KOPT-K1 (cell line): ENCODE measurements at regions not wholly inside any gene's neighbourhood (a gene's known extent, or its start where the extent isn't known, plus 50 kb on each side); places are given as distances from the start of the nearest gene placed in this dataset.
"Not testable (repeated sequence)": the region's sequence is repeated elsewhere in the genome, so short reads cannot be mapped to it uniquely, and the experiment has no call there.

Experiments
- H3K27ac ChIP-seq: fragments of 200-600 bp; sonication (generic); 2 replicates; pipeline ENCODE4 v1.5.1; 2016; ENCODE audit warnings: antibody characterized with exemption, mild to moderate bottlenecking, low read depth, low read length; ENCODE audit not compliant: poor library complexity, severe bottlenecking
- H3K36me3 ChIP-seq: fragments of 200-600 bp; sonication (generic); 2 replicates; pipeline ENCODE4 v1.5.1; 2017; ENCODE audit warnings: antibody characterized with exemption, mild to moderate bottlenecking, low read length, moderate library complexity; ENCODE audit not compliant: insufficient read depth
- H3K9me3 ChIP-seq: fragments of 200-600 bp; sonication (generic); 2 replicates; pipeline ENCODE4 v1.5.1; 2017; ENCODE audit warnings: antibody characterized with exemption, low read length, mild to moderate bottlenecking; ENCODE audit not compliant: insufficient read depth, poor library complexity, severe bottlenecking

DNA sequence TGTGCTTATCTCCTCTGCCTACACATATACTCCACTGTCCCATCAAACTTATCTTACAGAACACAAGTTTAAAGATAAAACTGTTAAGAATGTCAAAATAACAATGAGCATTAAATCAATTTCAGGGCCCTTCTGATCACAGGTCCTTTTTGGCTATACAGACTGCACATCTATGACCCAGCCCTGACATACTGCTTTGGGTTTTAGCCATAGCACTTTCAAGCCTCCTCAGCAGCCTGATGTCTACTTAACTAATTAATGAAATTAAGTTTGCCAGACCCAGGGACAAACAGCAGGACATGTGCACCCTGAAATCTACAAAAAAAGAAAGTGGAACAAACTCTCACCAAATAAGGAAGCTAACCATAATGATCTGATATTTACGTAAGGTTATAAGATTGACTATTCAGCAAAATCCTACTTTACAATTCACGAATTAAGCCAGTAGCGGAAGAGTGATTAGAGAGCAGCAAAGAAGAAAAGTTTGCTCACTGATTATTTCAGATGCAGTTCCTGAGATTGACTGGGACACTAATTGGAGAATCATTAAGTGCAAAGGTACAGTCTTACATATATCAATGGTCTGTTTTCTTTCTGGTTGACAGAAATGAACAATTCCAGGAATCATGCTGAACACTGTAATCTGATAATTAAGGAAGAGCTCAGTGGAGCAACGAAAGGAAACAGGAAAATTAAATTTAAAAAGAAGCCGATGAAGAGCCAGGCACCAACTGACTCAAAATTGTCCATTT lies 669.3 kb upstream of the LRRN3 start:
- no peaks in the 10 kb centered on the region for H3K9me3 ChIP-seq
- no peaks in the 10 kb centered on the region for H3K36me3 ChIP-seq
- no peak overlapping the region for H3K27ac ChIP-seq

DNA sequence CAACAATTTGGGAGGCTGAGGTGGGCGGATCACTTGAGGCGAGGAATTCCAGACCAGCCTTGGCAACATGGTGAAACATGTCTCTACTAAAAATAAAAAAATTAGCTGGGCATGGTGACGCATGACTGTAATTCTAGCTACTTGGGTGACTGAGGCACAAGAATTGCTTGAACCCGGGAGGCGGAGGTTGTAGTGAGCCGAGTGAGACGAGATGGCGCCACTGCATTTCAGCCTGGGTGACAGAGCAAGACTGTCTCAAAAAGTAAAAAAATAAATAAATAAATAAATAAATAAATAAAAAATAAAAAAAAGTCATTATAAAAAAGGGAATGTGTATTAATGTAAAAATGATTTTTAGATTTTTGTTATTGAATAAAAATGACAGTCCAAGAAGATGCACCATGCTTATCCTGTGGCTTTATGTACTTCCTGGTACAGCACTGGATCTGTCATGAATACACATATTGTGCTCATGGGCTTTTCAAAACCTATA lies 658.8 kb upstream of the LRRN3 start:
- Histone ChIP-seq H3K9me3 (no peaks in the 10 kb centered on the region), H3K27ac (no peak overlapping the region), H3K36me3 (no peaks in the 10 kb centered on the region)

DNA sequence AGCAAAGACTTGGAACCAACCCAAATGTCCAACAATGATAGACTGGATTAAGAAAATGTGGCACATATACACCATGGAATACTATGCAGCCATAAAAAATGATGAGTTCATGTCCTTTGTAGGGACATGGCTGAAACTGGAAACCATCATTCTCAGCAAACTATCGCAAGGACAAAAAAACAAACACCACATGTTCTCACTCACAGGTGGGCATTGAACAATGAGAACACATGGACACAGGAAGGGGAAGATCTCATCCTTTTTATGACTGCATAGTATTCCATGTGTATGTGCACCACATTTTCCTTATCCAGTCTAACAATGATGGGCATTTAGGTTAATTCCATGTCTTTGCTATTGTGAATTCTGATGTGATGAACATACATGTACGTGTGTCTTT lies 652.0 kb upstream of the LRRN3 start:
- not testable (repeated sequence) for H3K9me3 ChIP-seq, H3K27ac ChIP-seq, H3K36me3 ChIP-seq

DNA sequence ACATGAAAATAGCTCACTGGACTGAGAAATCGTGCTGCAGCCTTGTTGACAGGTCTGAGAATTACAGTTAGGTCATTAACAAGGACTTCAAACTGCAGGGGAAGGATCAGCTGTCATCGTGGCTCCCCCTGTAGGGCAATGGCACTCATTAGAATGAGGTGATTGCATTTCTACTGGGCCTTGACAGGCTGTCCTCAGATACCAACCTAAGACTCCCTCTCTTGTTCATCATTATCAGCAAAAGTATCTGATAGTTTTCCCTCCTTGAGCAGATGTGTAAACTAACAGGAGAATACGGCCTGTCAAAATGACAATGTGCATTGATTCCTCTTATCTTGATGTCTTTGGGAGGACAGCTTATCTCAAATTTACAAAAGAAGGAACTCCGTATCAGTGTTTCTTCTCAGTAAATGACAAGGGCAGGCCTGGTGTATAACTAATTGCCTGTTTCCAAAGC lies 648.5 kb upstream of the LRRN3 start:
- Histone ChIP-seq H3K9me3 (no peaks in the 10 kb centered on the region), H3K27ac (no peak overlapping the region), H3K36me3 (no peaks in the 10 kb centered on the region)

- Histone ChIP-seq H3K9me3 (no peaks in the 10 kb centered on the region), H3K27ac (no peak overlapping the region), H3K36me3 (no peaks in the 10 kb centered on the region)
These were observed 644.3 kb upstream of the LRRN3 start for GRCh38 chr7:110446658-110447057.

GRCh38 chr7:110448918-110449317 lies 642.0 kb upstream of the LRRN3 start:
- H3K36me3 ChIP-seq, result no peaks in the 10 kb centered on the region
- no peak overlapping the region for H3K27ac ChIP-seq
- H3K9me3 ChIP-seq, result no peaks in the 10 kb centered on the region

DNA sequence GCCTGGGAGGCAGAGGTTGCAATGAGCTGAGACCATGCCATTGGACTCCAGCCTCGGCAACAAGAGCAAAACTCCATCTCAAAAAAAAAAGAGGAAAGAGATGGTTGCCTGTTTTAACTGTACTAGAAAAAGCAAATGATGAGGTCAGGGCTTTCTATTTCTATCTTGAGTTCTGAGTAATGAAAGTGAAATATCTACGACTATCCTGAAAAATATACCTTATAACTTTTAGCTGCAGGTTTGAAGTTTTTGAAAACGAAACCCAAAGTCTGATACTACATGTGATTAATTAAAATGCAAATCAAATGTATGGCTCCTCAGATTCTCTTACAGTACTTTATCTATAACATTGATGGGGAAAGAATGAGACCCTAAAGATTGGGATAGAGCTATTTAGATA lies 636.2 kb upstream of the LRRN3 start:
- Histone ChIP-seq H3K9me3 (no peaks in the 10 kb centered on the region), H3K27ac (no peak overlapping the region), H3K36me3 (no peaks in the 10 kb centered on the region)

DNA sequence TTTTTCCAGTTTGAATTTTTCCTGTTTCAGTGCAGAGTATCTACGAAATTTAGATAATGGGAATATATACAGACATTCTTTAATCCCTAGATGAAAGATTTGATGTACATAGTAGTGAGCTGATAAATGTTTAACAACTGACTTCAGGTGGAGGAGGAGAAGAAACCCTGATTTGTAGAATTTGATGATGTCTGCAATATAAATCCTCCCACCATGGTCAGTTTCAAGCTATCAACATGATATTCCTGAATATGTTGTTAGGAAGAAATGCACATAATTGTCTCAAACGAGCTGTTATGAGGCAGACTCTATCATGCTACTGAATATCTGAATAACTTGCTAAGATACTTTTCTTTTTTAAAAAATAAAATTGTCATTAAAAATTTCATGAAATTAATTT lies 629.3 kb upstream of the LRRN3 start:
- Histone ChIP-seq H3K9me3 (no peaks in the 10 kb centered on the region), H3K27ac (no peak overlapping the region), H3K36me3 (no peaks in the 10 kb centered on the region)

DNA sequence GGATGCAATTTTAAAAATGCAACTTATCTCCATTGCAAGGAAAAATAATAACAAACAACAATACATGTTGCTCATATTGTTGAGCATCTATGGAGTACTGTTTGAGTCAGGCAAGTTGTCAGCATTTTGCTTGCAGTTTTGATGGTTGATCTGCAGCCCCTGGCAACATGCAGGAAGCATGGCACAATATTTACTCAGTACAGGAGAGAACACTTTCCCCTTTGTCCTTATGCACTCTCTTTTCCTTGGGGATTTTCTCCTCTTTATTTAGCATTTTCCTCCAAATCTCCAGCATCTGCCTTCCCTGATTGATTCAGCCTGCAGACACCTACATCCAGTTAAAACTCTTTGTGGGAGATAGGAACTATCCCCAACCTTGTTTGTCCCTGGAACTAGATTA lies 620.5 kb upstream of the LRRN3 start:
- Histone ChIP-seq H3K27ac (no peak overlapping the region), H3K36me3 (no peaks in the 10 kb centered on the region), H3K9me3 (no peaks in the 10 kb centered on the region)

DNA sequence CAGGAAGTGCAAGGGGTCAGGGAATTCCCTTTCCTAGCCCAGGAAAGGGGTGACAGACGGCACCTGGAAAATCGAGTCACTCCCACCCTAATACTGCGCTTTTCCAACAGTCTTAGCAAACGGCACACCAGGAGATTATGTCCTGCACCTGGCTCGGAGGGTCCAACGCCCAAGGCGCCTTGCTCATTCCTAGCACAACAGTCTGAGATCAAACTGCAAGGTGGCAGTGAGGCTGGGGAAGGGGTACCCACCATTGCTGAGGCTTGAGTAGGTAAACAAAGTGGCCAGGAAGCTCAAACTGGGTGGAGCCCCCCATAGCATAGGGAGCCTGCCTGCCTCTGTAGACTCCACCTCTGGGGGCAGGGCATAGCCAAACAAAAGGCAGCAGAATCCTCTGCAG lies 618.5 kb upstream of the LRRN3 start:
- H3K27ac ChIP-seq, H3K9me3 ChIP-seq, H3K36me3 ChIP-seq: not testable (repeated sequence)

DNA sequence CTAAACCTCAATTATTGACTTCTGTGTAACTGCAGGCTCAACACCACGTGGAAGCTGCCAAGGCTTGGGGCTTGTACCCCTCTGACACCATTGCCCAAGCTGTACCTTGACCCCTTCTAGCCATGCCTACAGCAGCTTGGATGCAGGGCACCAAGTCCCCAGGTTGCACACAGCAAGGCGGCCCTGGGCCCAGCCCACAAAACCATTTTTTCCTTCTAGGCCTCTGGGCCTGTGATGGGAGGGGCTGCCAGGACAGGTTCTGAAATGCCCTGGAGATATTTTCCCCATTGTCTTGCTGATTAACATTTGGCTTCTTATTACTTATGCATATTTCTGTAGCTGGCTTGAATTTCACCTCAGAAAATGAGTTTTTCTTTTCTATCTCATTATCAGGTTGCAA lies 610.0 kb upstream of the LRRN3 start:
- Histone ChIP-seq H3K27ac (no peak overlapping the region), H3K9me3 (peaks cover 17% of the 10 kb centered on the region), H3K36me3 (no peaks in the 10 kb centered on the region)

DNA sequence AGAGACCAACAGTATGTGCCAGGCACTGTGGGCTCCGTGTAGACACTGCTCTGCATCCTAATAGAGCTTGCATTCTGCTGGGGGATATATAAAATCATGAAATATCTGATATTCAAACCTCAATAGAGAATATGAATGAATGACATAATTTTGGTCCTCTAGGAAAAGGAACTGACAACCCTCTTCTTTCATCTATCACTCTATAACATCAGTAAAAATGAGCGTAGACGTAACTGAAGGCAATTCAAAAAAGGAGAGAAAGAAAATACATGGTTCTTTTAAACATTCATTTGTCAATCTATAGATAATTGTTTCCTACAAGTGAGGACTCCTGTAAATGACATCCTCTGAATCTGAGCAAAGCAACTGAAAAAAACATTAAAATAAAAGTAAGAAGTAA lies 607.4 kb upstream of the LRRN3 start:
- Histone ChIP-seq H3K27ac (no peak overlapping the region), H3K9me3 (peaks cover 17% of the 10 kb centered on the region), H3K36me3 (no peaks in the 10 kb centered on the region)

DNA sequence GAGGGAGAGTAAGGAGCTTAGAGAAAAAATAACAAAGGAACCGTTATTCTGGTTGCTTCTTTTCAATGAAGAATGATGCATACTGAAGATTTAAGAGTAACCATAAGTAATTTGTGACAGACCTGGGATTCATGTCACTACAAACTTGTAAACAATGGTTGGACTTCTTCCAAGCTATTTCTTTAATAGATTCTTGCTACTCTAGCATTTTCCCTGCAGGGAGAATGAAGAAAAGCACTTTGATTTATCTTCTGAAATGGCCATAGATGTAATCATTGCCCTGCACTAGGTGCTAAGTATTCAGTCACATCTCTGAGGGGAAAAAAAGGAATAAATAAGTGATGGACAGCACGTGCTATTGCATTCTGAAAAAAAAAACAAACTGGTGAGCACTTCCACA lies 606.6 kb upstream of the LRRN3 start:
- Histone ChIP-seq H3K36me3 (no peaks in the 10 kb centered on the region), H3K9me3 (peaks cover 17% of the 10 kb centered on the region), H3K27ac (no peak overlapping the region)

- Histone ChIP-seq H3K9me3 (no peaks in the 10 kb centered on the region), H3K36me3 (no peaks in the 10 kb centered on the region), H3K27ac (no peak overlapping the region)
These were observed 604.4 kb upstream of the LRRN3 start for GRCh38 chr7:110486549-110486948.

DNA sequence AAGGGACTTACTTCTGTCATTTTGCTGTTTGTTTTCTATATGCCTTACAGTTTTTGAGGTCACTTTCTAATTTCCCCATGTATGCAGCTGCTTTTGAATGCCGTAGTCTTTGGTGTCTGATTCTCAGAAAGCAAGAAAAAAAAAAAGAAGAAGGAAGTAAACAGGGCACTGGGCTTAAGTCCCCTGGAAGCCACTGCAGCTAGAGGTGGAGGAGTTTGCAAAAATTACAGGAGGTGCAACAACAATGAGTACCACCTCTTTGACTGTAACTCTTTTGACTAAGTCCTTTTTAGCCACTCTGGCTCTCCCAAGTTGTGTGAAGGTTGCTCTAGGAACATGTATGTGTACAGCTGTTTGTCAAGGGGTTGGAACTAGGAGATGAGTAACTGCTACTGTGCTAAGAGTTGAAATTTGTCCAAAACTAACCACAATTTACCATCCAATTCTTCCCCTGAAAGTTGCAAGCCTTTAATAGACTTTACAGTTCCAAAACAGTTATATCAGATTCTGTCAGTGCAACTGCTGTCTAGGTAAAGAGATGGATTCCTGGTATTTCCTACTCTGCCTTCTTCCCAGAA lies 588.0 kb upstream of the LRRN3 start:
- H3K27ac ChIP-seq, result no peak overlapping the region
- H3K9me3 ChIP-seq, result no peaks in the 10 kb centered on the region
- H3K36me3 ChIP-seq, result no peaks in the 10 kb centered on the region

DNA sequence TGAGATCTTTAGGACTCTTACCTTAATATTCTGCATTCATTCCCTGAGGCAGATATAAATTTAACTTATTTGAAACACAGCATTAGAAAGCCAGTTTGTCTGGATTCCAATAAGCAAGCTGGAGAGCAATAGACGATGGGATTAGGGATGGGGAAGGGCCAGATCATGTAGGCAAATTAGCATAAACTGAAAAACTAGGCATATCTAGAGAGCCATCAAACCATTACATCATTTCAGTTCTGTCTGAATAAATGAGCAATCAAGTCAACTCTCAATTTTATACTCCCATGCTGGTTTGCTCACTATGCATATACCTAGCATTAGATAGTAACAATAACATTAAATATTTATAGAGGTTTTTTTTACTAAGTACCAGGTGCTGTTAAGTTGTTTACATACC lies 583.6 kb upstream of the LRRN3 start:
- Histone ChIP-seq H3K27ac (no peak overlapping the region), H3K9me3 (no peaks in the 10 kb centered on the region), H3K36me3 (no peaks in the 10 kb centered on the region)
